ENCODE measurements at regions not wholly inside any gene's neighbourhood (a gene's known extent, or its start where the extent isn't known, plus 50 kb on each side); places are given as distances from the start of the nearest gene placed in this dataset.
"Not testable (repeated sequence)": the region's sequence is repeated elsewhere in the genome, so short reads cannot be mapped to it uniquely, and the experiment has no call there.

GRCh38 chr15:77896147-77897112 lies 181.1 kb downstream of the TBC1D2B start:
- not testable (repeated sequence) for DNase-seq (ENCODE audit: low spot score)

- no peak for DNase-seq (ENCODE audit: low spot score)
Measured at GRCh38 chr15:77895742-77896141, 181.8 kb downstream of the TBC1D2B start.

DNA sequence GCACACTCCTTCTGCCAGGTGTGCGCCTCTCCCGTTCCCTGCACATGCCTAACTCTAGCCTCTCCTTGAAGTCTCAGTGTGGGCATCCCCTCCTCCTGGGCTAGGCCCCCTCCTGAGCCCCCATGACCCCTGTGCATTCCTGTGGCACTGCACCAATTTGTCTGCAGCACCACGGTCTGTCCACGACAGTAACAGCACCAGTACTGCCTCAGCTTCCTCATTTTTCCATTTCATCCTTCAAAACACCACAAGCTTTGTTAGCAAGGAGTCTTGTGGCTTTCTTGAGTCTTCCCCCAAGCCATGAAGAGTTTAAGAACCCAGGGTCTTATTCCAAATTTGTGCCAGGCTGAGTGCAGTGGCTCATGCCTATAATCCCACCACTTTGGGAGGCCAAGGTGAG lies 182.4 kb downstream of the TBC1D2B start:
- DNase-seq (ENCODE audit: low spot score) = not testable (repeated sequence)

- DNase-seq (ENCODE audit: low spot score) = not testable (repeated sequence)
Measured at GRCh38 chr15:77893671-77894640, 183.6 kb downstream of the TBC1D2B start.

DNA sequence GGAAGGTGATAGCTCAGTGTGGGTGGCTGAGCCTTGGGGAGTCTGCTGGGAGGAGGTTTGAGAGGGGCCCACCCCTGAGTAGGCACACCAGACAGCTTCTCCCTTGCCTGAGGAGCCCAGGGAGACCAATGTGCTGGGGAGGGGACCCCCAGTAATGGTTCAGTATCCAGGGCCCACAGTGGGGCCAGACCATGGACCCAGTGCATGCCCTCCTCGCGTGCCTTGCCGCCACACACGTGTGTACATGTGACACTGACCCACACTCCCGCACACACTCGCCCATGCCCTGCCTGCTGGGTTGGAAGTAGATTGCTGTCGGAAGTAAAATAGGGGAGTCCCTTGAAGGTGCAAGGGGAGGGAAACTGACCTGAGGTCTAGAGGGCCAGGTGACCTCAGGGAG lies 184.3 kb downstream of the TBC1D2B start:
- DNase-seq (ENCODE audit: low spot score) = not testable (repeated sequence)

GRCh38 chr15:77892335-77892734 lies 185.2 kb downstream of the TBC1D2B start:
- no peak for DNase-seq (ENCODE audit: low spot score)

DNA sequence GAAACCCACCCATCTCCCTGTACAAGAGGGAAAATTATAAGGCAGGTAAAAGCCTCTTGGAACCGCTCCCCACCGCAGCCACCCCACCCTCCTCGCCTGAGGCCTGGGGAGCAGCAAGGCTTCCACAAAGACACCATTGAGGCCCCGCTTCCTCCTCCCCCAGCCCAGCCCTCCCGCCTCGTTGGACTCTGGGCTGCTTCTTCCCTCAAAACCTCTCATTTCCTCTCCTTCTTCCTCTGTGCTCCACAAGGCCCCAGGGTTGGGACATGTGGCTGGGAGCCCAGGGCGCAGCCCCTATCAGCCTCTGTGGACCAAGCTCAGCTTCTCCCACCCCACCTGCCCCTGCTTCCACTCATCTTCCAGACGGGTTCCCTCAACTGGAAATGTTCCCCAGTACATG lies 185.6 kb downstream of the TBC1D2B start:
- DNase-seq (ENCODE audit: low spot score) = not testable (repeated sequence)

- peak; percentile 71 for DNase-seq (ENCODE audit: low spot score)
Measured at GRCh38 chr15:77890911-77891801, 186.4 kb downstream of the TBC1D2B start.

DNA sequence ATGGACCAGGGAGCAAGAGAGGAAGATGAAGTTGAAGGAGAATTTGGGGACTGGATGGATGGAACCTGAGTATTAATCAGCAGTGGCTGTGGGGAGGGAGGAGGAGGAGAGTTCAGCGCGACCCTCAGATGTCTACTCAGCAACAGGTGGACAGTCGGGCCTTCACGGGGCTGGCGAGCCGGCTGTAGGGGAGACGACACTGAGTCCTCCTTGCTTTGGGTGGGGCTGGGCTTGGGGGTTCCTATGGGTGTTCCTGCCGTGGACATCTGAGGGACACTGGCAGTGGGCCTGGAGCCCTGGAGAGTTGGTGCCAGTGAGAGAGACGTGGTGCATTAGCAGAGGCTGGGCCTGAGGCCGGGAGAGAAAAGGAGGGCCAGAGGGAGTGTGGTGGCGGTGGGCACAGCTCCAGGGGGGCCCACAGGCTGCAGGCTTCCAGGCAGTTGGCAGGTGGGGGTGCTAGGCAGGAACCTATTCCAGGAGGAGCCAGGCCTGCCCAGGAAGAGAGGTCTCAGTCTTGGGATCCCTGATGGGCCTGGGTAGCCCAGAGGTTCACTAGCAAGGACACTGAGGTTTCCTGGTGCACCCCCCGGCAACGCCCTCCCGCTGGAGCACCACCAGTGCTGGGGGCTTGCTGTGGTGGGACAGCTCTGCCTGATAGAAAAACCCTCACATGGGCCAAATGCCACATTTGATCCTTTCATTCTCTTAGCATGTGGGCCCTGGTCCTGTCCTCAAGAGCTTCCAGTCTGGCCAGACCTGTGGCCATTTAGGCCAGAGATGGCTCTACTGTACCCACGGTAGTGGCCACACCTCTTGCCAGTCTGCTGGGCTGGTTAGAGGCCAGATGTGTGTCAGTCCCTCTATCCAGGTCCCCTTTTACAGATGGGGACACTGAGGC lies 187.4 kb downstream of the TBC1D2B start:
- not testable (repeated sequence) for DNase-seq (ENCODE audit: low spot score)

DNA sequence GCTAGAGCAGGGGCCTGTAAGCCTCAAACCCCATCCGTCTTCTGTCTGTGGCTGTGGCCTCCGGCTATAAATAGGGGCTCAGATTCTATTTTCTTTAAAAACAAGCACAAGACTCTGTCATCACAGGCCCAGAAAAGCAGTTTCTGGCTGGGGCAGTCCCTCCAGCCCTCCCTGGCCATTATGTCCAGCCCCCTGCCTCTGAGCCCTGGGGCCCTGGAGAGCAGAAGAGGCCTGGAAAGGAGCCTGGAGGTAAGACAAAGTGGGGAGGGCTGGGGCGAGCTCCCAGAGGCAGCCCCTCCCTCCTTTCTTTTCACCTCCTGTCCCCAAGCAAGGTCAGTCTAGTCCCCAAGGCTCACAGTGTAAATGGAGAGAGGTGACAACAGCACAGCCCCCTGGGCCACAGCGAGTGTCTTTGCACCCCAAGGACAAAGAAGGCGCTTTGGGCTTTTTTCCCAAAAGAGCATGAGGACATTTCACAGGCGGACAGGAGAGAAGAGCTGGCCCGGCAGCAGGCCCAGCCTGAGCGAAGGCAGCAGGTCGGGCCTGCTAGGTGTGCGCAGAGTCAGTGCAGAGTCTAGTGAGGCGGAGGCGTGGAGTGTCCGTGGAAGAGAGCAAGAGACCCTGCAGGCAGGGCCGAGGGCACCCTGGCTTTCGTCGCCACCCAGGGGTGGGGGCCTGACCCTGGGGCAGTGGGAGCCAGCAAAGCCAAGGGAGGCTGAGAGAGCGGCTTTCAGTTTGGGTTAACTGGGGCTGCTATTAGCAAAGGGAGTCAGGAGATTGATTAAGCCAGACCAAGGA lies 188.3 kb downstream of the TBC1D2B start:
- DNase-seq (ENCODE audit: low spot score) = no peak

GRCh38 chr15:77887563-77888429 lies 189.7 kb downstream of the TBC1D2B start:
- DNase-seq (ENCODE audit: low spot score) = not testable (repeated sequence)

DNA sequence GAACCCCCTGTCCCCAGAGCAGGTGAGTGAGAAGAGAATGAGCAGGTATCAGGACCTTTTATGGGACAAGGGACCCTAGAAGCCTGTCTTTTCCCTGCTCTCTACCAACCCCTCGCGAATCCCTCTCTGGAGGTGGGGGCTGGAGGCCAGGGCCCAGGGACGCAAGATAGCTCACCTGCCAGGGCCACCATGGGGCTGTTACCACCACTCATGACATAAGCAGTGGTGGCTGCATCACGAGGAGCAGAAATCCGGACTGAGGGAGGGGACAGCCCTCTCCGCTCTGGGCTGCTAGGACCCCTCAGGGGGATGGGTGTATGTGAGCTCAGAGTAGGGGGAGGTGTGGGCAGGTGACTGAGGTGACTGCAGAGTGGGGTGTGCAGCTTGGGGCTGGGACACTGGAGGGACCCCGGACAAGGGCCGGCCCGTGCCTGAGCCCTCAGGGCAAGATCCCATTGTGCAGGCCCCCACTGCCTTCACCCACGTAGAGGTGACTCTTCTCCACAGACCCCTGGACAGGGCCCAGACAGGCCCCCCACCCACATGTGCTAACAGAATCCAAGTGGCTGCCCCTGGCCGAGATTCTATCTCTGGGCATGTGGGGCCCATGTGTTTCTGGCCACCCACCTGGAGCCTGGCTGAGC lies 190.6 kb downstream of the TBC1D2B start:
- no peak for DNase-seq (ENCODE audit: low spot score)

DNA sequence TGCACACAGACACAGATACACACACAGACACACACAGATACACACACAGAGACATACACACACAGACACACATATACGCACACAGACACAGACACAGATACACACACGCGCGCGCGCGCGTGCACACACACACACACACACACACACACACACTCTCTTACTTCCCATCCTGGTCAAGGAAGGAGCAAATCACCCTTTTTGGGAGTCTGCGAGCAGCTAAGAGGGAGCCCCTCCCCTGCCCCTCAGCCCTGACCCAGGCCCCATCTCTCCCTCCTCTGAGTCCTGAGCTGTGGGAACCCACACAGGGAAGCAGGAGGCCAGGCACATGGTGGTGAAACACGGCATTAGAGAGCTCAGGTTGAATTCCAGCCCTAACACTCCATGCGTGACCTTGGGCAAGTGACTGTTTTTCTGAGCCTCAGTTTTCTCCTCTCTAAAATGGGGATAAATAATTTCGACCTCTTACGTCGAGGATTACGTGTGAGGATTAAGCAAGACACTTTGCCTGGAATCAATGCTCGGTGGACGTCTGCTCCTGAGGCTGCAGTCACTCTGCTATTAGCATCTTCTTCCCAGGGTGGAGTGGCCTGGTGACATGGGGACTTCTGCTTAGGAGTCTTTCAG lies 191.5 kb downstream of the TBC1D2B start:
- DNase-seq (ENCODE audit: low spot score) = not testable (repeated sequence)

DNA sequence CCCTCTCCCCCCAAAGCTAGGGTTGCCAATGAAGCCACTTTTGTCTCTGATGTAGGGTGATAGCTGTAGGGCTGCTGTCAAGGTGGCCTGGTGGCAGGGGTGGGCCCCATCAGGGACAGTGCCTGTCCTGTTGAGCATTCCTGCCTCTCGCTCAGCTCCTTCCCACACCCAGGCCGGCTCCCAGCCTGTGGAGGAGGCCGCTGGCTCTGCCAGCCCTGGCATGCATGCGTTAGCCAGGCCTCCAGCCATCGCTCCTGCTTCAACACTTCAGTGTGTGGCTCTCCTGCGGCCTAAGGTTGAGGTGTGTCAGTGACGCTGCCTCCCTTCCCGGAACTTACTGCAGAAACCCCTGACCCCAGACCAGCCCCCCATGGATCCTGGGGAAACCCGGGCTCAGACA lies 194.5 kb downstream of the TBC1D2B start:
- not testable (repeated sequence) for DNase-seq (ENCODE audit: low spot score)

DNA sequence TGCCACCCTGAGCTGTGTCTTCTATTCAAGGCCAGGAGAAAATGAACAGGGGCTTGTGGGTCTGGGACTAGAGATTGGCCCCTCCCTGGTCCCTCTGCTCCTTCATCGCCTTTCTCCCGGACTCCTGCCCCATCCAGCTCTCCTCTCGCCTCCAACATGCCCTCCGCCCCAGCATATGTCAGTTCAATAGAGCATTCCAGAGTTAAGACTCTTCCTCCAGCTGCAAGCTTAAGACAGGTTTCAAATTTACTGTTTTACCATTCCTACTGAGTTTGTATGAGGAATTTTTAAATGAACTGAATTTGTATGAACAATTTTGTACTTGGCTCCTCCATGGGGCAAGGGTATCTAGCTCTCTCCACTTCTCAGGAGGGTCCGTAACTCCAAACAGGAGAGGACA lies 195.6 kb downstream of the TBC1D2B start:
- DNase-seq (ENCODE audit: low spot score) = no peak

GRCh38 chr15:77881535-77881934 lies 196.0 kb downstream of the TBC1D2B start:
- not testable (repeated sequence) for DNase-seq (ENCODE audit: low spot score)

DNA sequence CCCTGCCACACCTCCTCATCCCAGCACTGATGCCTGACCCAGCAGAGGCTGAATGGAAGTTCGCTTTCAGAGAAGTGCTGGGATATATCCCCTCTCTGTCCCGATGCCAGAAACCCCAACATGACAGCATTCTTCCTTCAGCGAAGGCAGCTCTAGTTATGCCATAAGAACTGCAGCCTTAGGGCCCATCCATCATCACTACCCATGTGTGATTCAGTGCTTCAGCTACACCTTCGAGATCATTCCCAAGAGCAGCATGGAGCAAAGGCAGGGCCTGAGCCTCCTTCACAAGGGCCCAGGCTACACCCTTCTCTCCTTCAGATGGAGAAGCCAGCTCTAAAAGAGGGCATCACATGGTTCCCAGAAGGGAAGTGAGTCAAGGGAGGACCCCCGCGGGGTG lies 198.0 kb downstream of the TBC1D2B start:
- DNase-seq (ENCODE audit: low spot score) = not testable (repeated sequence)

All from GM03348 (cell line).